Stimulated activated CD4-positive, alpha-beta T cell treated with anti-CD3 and anti-CD28 coated beads, Interleukin-4, amount 100 ng/mL, for 24 hours (primary cell): ENCODE measurements at regions not wholly inside any gene's neighbourhood (a gene's known extent, or its start where the extent isn't known, plus 50 kb on each side); places are given as distances from the start of the nearest gene placed in this dataset.
A peak's percentile ranks its signal among the peaks of the same experiment; 100 is the strongest.

ENCODE experiments used
- DNase-seq: peaks from one replicate; pipeline ENCODE4 v3.0.0-alpha.2; 2020

DNA sequence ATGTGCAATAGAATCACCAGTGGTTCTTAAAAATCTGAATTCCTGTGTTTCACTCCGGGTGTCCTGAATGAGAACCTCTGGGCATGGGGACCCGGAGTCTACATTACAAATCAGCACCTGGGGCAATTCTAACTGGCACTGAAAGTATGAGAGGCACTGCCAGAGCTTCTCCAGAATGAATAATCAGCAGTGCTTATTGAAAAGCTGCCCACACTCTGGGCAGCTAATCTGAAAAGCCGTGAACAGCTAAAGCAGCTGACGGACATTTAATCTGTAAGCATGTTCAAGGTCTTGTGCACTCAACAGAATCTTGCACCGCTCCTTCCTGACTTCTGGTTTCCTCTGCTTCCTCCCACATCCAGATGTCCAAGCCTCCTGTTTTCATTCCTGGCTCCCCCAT lies 113.3 kb upstream of the KIF5B start:
- no peak for DNase-seq

DNA sequence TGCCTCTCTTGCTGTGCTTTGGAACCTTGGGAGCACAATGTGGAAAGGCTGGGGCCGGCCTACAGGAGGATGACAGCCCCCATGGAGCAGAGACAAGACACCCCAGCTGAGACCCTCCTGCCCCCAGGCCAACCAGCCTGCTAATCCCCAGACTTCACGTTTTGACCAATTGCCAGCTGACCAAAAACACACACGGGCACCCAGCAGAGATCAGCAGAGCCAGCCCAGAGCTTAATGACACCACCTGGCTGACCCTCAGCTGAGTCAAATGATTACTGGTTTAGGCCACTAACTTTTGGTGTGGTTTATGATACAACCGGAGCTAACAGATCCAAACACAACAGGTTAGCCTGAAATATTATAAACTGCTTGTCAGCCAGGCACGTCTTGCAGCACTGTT lies 111.2 kb upstream of the KIF5B start:
- no peak for DNase-seq

DNA sequence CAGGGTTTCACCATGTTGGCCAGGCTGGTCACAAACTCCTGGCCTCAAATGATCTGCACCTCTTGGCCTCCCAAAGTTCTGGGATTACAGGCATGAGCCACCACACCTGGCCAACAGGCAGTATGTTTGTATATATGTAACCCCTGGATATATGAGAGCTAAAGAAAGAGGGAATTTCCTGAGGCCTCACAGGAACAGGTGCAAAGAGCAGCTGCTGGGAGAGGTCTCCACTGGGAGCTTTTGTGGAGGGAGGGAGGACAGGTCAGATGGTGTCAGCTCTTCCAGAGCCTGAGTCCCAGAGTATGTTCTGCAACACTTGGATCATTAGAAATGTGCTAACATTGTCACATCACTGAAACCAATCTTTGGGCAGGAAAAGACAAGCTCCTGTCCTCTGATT lies 110.1 kb upstream of the KIF5B start:
- no peak for DNase-seq

DNA sequence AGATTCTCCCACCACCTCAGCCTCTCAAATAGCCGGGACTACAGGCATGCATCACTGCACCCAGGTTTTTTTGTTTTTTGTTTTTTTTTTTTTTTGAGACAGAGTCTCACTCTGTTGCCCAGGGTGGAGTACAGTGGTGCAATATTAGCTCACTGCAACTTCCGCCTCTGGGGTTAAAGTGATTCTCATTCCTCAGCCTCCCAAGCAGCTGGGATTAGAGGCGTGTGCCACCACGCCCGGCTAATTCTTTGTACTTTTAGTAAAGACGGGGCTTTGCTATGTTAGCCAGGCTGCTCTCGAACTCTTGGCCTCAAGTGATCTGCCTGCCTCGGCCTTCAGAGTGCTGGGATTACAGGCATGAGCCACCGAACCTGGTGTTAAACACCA lies 107.5 kb upstream of the KIF5B start:
- DNase-seq: no peak

DNA sequence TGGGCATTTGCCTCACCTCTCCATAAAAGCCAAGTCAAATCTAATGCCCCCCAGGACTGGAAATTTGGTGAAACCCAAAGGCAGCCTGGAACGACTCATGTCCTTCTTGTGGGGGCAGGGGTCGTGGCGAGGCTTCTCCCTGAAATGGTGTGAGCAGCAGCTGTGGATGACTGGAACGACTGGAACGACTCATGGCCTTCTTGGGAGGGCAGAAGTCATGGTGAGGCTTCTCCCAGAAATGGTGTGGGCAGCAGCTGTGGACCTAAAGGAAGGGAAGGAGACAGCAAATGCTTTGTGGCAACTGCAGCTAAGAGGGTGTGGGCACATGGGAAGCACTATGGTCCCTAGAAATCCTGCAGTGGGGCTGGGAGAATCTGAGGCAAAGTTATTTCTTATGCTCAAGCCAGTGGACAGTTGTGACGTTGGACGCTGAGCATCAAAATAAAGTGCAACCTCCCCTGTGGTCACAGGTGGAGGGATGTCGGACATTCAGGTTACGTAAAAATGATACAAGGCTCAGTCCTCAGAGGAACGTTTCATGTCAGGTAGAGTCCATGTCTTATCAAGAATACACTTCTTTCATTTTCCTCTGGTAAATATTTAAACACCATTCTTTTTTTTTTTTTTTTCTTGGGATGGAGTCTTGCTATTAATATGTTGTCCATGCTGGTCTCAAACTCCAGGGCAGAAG lies 107.0 kb upstream of the KIF5B start:
- no peak for DNase-seq

DNA sequence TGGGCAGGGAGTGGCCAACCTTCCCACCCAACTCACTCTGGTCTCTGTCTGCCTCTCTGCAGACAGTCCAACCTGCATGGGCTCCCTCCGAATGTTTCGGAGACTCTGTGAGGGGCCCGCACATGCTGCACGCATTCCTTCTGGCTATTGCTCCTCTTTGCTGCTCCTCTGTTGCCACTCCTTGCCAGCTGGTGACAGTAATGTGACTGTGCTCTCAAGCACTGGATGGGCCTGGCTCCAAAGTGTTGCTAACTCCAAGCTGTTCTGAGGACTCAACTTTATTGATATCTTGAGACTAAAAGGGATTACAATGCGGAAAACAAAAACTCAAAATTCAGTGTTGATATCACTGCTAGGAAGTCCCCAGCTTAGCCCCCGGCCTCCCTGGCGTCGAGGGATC lies 105.4 kb upstream of the KIF5B start:
- DNase-seq: no peak

DNA sequence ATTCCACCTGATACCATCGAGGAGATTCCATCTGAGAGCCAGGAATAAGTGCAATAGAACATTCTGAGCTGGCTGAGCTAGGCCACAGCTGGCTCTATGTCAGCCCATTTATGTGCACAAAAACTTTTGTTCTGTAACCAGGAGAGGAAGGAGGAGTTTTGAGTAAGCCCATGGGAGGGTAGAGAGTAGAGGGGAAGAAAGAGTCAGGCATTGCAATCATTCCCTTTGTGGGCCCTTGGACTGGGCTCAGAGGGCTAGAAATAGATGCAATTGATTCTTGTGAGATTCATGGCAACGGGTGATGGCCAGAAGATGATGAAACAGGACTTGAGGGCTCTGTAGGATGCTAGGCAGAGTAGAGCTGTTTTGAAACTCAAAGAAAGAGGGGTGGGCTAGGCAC lies 104.6 kb upstream of the KIF5B start:
- DNase-seq: no peak

DNA sequence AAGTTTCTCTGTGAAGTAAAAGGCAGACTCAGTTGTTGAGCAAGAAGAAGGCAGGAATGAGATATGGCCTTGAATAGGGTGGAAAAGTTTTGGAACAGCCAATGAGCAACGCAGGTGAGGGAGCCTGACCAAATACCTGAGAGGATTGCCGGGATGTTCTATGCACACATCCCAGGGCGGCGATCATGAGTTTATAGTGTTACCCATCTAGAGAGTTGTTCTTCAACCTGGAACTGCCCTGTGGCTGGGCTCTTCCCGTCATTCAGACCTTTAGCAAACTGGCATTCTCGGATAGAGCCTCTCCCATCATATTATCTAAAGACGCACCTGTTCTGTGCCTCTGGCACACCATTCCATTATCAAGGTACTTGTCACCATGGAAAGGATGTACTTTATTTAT lies 103.0 kb upstream of the KIF5B start:
- no peak for DNase-seq

DNA sequence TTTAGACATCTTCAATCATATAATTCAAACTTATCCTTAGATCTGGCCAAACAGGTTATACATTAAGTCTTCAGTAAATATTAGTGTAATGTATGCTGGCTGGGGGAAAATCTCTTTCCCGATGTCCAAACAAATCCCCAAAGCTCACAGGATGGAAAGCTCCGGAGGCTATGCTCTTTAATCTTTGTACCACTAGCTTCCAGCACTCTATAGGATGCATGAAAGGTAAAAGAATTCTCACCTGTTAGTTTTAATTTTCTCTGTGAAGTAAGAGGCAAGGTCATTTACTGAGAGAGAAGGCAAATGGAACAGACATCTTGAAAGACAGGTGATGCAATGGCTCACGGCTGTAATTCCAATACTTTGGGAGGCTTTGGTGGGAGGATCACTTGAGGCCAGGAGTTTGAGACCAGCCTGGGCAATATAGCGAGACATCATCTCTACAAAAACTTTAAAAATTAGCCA lies 99.8 kb upstream of the KIF5B start:
- no peak for DNase-seq

DNA sequence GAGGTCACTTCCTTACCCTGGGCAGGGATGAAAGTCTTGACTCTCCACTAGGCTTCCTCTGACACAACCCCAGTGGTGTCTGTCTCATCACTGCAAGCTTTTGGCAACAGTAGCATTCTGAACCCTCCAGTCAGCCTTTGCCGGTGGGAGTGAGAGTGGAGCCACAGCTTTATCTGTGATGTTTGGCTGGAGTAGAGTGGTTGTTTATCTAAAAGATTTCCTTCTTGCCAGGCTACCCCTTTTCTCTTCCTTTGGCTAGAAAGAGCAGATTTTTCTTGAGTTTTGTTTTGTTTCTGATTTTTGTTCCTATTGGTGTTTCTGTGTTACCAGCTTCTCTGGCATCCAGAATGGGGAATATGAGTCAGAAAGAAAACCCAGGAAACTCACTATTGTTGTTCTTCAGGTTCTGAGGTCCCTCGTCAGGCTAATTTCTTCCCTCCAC lies 98.9 kb upstream of the KIF5B start:
- no peak for DNase-seq

DNA sequence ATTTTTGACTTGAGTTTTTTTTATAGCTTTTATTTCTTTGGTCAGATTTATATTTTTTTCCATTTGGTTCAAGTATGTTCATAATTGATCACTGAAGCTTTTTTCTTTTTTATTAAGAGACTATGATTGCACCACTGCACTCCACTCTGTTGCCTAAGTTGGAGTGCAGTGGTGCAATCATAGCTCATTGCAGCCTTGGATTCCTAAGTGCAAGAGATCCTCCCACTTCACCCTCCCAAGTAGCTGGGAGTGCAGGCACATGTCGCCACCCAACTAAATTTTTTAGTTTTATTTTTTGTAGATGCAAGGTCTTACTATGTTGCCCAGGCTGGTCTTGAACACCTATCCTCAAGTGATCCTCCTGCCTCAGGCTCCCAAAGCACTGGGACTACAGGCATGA lies 97.7 kb upstream of the KIF5B start:
- no peak for DNase-seq

DNA sequence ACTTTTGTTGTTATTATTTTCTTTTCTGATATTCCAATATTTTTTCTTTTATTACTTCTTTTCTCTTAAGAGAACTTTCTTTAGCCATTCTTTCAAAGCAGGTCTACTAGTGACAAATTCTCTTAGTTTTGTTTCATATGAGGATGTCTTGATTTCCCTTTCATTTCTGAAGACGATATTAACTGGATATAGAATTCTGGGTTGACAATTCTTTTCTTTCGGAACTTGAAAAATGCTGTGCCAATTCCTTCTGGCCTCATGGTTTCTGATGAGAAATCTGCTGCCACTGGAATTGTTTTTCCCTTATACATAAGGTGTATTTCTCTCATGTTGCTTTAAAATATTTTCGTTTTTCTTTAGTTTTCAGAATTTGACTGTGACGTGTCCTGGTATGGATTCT lies 97.0 kb upstream of the KIF5B start:
- DNase-seq: no peak

DNA sequence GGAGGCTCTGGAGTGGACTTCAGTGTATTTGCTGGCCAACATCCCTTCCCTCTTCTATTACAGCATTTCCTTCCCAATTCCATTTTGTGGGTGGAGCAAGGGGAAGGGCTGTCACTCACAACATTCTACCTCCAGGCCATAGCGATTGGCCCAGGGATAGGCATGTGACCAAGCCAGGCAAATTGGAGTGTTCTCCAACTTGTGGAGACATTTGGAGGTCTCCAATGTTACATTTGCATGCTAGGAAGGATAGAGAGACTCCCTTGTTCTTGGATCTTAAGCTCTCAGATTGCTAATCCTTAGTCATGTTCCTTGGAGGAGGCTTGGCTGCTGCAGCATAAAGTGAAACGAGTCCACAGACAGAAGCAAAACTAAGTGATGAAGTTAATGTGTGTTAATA lies 95.6 kb upstream of the KIF5B start:
- DNase-seq: no peak

DNA sequence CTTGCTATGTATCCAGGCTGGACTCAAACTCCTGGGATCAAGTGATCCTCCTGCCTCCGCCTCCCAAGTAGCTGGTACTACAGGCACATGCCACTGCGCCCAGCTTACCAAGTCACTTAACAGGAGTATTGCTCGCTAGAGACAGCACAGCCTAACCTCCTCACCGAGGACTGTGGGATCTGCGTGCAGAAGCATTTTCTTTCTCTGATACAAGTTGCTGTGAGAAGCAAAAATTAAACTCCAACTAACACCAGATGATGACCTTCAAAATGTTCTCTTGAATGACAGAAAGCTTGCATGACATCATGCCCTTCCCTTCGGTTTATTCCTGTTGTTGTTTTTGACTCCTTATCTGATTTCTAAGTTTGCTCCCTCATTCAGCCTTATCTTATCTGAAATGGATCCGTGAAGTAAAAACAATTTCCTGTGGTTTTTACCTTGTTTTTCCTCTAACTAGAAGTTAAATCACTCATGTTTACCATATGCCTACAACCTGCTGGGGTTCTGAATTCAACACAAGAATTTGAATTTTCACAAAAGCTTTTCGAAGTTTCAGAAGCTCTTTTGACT lies 94.4 kb upstream of the KIF5B start:
- DNase-seq: no peak

DNA sequence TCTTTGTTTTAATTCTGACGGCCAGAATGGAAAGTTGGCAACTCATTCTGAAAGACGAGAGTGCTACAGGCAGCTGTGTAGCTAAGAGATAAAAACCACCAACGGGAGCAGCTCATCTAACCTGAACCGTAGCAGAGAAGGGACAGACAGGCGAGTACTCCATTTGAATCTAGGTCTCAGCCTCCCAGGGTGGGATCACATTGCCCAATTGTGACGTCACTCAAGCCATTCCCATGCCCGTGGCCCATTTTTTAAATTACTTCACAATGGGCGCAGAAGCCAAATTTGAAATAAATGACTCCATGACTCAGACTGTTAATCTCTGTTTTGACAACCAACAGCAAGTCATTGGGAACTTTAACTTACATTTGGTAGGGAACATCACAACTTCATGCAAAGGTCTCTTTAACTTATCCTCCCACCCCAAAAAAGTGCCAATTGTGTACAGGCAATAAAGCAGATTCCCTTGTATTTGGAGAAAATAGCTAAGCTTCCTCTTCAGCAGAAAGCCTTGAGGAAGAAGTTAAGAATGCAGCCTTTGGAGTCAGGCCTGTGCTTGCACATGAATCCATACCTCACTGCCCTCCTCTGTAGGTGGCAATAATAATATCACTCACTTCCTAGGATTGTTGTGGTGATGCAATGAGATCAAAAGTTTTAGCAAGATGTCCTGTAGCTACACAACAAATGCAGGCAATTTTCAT lies 93.2 kb upstream of the KIF5B start:
- peak; percentile 11 for DNase-seq

DNA sequence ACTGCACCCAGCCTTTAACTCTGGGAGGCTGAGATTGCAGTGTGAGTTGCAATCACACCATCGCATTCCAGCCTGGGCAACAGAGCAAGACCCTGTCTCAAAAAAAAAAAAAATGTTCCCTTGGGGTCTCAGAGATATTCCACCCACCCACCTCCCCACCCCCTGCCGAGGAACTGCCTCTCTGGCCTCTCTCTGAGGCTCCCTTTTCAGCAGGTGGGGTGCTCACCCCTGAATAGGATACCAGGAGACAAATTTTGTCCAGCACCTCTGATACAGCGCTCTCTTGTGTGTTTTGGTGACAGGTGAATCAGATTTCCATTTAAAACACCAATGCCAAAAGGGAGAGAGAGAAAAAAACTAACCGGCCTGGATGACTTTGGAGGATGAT lies 92.6 kb upstream of the KIF5B start:
- DNase-seq: no peak

DNA sequence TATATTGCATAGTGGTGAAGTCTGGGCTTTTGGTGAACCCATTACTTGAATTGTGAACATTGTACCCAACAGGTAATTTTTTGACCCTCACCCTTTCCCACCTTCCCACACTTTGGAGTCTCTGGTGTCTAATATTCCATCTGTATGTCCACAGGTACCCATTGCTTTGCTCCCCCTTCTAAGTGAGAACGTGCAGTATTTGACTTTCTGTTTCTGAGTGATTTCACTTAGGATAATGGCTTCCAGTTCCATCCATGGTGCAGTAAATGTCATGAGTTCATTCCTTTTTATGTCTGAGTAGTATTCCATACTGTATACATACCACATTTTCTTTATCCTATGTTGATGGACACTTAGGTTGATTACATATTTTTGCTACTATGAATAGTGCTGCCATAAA lies 91.5 kb upstream of the KIF5B start:
- no peak for DNase-seq

DNA sequence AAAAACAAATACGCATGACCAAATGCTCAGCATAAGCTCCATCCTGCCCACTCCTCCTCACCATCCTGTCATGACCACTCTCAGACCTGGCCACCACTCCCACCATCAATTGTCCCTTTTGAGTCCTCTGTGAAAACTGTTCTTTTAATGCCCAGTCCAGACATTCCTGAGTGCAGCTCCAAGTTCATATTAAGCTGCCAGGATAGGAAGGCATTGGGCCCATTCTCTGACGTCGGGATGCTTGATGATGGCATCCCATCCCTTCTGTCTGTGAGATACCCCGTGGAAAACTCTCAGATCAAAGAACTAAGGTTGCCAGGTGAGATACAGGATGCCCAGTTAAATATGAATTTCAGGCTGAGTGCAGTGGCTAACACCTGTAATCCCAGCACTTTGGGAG lies 89.9 kb upstream of the KIF5B start:
- DNase-seq: no peak

DNA sequence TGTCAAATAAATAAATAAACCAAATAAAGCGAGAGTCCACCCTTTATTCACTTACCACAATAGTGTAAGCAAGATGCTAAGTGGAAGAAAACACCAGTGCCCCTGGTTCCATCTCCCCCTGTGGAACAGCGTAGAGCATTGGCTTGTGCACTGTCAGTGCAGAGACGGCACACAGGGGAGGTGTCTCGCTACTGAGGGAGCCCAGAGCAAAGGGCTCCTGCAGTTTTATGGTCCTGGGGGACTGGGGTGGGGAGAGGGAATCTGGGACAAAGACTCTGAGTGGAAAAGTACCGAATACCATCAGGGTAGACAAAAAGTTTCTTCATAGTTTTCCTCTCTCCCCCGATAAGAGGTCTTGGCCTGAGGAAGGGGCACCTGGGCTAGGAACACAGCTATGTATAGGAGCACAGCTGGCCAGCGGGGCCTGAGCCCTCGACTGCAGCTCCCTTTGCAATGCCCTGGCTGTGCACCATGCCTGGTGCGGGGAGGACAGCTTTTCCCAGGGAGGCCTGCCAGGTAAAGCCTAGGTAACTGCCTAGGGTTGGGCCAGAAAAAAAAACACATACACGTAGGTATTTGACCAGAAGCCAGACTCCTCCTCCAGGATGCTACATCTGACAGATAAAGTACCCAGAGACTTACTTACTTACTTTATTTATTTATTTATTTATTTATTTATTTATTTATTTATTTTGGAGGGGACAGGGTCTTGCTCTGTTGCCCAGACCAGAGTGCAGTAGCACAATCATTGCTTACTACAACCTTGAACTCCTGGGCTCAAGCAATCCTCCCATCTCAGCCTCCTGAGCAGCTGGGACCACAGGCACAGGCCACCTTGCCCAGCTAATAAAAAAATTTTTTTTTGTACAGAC lies 88.8 kb upstream of the KIF5B start:
- no peak for DNase-seq

DNA sequence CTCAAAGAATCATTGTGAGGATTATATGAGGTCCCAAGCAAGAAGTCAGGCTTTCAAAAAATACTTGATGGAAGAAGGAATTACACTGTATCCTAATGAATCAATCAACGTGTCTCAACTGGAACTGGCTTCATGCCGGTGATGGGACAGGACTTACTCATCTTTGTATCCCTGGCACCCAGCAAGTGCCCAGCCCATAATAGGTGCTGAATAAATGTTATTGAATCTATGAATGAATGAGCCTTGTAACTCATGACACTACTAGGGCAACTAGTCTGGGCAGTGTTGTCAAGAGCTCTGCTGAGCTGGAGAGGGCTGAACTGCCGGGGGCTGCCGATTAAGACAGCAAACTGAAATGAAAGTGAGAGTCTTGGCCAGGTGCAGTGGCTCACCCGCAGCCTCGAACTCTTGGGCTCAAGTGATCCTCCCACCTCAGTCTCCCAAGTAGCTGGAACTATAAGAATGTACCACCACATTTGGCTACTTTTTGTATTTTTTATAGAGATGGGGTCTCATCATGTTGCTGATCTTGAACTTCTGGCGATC lies 87.2 kb upstream of the KIF5B start:
- no peak for DNase-seq

DNA sequence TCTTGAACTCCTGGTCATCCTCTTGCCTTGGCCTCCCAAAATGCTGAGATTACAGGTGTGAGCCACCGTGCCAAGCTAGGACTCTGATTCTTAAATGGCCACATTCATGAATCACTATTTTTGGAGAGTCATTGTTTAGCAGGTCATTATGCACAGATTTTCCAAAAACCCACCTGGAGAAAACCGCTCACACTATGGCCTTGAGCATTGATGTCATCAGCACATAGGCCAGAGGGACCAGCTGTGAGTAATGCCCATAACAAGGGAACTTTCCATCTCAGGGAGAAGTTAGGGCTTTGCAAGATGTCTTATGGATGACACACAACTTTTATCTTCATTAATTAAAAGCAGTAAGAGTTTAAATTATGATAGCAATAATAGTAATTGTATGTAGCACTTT lies 86.4 kb upstream of the KIF5B start:
- DNase-seq: no peak

DNA sequence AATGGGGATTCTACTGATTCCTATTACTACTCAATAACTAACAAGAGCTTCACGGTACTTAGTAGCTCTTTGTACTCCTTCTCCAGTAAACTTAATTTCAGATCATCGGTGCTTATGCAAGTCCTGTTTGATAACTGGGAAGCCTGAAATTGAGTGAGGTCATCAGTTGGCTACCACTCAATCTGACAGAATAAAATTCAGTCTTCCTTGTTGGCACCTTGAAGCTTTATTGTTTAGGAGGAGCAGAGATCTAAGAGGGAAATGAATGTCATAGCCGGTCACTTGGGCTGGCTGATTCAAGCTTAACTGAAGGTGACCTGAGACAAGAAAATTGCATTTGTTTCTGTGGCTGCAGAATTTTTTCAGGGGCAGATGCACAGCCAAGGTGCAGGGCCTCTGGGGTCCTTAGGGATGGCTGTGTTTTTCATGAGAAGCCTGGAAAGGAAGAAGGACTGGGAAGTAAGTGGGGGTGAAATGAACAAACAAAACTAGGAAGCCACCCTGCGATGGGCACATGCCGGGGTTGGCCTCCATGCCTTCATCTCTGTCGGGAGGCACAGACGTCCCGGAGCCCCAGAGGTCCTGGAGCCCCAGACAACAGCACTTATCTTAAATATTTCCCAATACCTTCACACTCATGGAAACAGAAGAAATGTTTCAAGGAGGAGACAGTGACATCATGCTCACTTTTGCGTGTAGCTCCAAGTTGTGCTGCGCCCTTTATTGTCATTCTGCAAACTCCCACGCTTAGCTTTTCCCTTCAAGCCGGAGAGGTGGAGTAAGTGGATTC lies 85.0 kb upstream of the KIF5B start:
- no peak for DNase-seq
